Pancreas (tissue), 10 donors: ENCODE measurements at regions not wholly inside any gene's neighbourhood (a gene's known extent, or its start where the extent isn't known, plus 50 kb on each side); places are given as distances from the start of the nearest gene placed in this dataset.
A peak's percentile ranks its signal among the peaks of the same experiment; 100 is the strongest.

ENCODE experiments used
- ATAC-seq, 4 donors: fragments of 200-7000 bp; cut with Tn5 transposase; one replicate each; pipeline versions ENCODE4 v1.8.0 to v1.9.1; 2020; ENCODE audit warnings: mild to moderate bottlenecking in 4 of 4, moderate library complexity in 4 of 4
- DNase-seq, 6 donors: peaks; one replicate each; pipeline ENCODE4 v3.0.0-alpha.2; 2020
- FAIRE-seq: peaks from 2 replicates; lab custom pipeline; 2012; peaks lifted over from hg19 to GRCh38; lab: Jason Lieb, UNC
- H3K27ac ChIP-seq, 4 donors: fragments of 200-600 bp; sonication (generic); 1 replicate in 3 of 4; 2 replicates in 1 of 4; pipeline versions ENCODE4 v1.5.0 to v1.8.0; 2020
- H3K27me3 ChIP-seq, 4 donors: fragments of 200-600 bp; one replicate each; pipeline ENCODE4 v1.8.0; 2021
- H3K36me3 ChIP-seq, 3 donors: fragments of 200-600 bp; sonication (generic) in 1 of 3; one replicate each; pipeline versions ENCODE4 v1.5.0 to v1.8.0; 2020 to 2021
- H3K4me1 ChIP-seq, 3 donors: fragments of 200-600 bp; one replicate each; pipeline ENCODE4 v1.8.0; 2021
- H3K4me3 ChIP-seq, 4 donors: fragments of 200-600 bp; sonication (generic) in 2 of 4; one replicate each; pipeline versions ENCODE4 v1.5.0 to v1.8.0; 2020 to 2021
- H3K9me3 ChIP-seq, 4 donors: fragments of 200-600 bp; one replicate each; pipeline ENCODE4 v1.8.0; 2021
- WGBS, 2 donors: extraction: QIAGEN DNeasy Blood & Tissue Kit; methylation state at CpG; one replicate each; pipeline ENCODE4 v1.1.7; 2013; 5-methylcytosine and 5-hydroxymethylcytosine counted together
- intact Hi-C, 3 donors: fragments of 100-400 bp; cut with DNase I; formaldehyde crosslinking; loops; one replicate each; pipeline versions ENCODE4 v1.11.1 to v1.14.2; 2022
- TF ChIP-seq, protein P1 (sequence below), 4 donors: fragments of 200-600 bp; sonication (generic) in 3 of 4; IDR thresholded peaks; one replicate each; pipeline versions ENCODE4 v1.5.0 to v1.8.0; 2021; ENCODE audit warnings: antibody characterized with exemption in 4 of 4
- donor health status: healthy with polysubstance abuse.
- donor health status: DM: no; HTN: no; CAD: no; lungs with moderate emphysema.
- donor health status: DM: no; HTN: no; CAD: no.
- donor health status: control.
- donor health status: control.
- donor health status: Bipolar disorder and iron deficiency.
- donor health status: DM: yes; HTN: yes; CAD: no.
- donor health status: DM: no; HTN: no; CAD: no.
- donor health status: DM: no; HTN: no; CAD: no.
- donor health status: DM: yes; HTN: yes; CAD: no.

GRCh38 chr15:29400701-29401100 is 131.1 kb upstream of the NSMCE3 start:
- no peaks in the 10 kb centered on the region for H3K9me3 ChIP-seq
- no peak for FAIRE-seq

DNA sequence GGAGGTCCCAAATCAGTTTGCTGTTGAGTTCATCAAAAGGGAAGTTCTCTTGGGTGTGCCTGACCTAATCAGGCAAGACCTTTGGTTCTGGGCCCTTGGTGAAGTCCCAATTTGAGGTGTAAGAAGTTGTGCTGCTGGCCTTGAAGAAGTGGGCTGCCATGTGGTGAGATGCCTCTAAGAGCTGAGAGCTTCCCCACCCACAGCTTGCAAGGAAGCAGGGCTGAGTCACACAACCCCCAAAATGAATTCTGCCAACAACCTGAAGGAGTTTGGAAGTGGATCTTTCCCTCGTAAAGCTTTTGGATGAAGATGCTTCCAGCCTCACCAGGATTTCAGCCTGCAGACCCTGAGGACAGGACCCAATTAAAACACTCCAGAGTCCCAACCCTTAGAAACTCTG is 129.3 kb upstream of the NSMCE3 start:
- Histone ChIP-seq H3K9me3 (no peaks in the 10 kb centered on the region), H3K27ac (no peak overlapping the region), H3K4me3 (no peak overlapping the region), H3K36me3 (no peaks in the 10 kb centered on the region), H3K4me1 (no peaks in the 10 kb centered on the region), H3K27me3 (no peaks in the 10 kb centered on the region)
- intact Hi-C loops = loop anchor here in 1 of 3 donors (10.0 kb wide), 1 partner anchor 64 kb away; no protein-coding TSS in a partner anchor
- ATAC-seq (no peak), DNase-seq (no peak), FAIRE-seq (no peak)
- 86 to 90% methylated on average over 1 of the region's 1 CpG for WGBS, 2 donors
- TF ChIP-seq, protein P1, sequence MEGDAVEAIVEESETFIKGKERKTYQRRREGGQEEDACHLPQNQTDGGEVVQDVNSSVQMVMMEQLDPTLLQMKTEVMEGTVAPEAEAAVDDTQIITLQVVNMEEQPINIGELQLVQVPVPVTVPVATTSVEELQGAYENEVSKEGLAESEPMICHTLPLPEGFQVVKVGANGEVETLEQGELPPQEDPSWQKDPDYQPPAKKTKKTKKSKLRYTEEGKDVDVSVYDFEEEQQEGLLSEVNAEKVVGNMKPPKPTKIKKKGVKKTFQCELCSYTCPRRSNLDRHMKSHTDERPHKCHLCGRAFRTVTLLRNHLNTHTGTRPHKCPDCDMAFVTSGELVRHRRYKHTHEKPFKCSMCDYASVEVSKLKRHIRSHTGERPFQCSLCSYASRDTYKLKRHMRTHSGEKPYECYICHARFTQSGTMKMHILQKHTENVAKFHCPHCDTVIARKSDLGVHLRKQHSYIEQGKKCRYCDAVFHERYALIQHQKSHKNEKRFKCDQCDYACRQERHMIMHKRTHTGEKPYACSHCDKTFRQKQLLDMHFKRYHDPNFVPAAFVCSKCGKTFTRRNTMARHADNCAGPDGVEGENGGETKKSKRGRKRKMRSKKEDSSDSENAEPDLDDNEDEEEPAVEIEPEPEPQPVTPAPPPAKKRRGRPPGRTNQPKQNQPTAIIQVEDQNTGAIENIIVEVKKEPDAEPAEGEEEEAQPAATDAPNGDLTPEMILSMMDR (IDR thresholded peaks at IDR 0.05) = no peak

More at GRCh38 chr15:29400701-29401100, 131.1 kb upstream of the NSMCE3 start:
- intact Hi-C loops = no loop called here
- TF ChIP-seq, protein P1 (IDR thresholded peaks at IDR 0.05) = no peak
- no peaks in the 10 kb centered on the region for H3K27me3 ChIP-seq
- WGBS, 2 donors = 88% methylated on average over 8 of the region's 8 CpGs
- no peaks in the 10 kb centered on the region for H3K36me3 ChIP-seq
- no peaks in the 10 kb centered on the region for H3K4me1 ChIP-seq
- no peak for ATAC-seq
- no peak overlapping the region for H3K27ac ChIP-seq
- H3K4me3 ChIP-seq = no peak overlapping the region
- DNase-seq = no peak

DNA sequence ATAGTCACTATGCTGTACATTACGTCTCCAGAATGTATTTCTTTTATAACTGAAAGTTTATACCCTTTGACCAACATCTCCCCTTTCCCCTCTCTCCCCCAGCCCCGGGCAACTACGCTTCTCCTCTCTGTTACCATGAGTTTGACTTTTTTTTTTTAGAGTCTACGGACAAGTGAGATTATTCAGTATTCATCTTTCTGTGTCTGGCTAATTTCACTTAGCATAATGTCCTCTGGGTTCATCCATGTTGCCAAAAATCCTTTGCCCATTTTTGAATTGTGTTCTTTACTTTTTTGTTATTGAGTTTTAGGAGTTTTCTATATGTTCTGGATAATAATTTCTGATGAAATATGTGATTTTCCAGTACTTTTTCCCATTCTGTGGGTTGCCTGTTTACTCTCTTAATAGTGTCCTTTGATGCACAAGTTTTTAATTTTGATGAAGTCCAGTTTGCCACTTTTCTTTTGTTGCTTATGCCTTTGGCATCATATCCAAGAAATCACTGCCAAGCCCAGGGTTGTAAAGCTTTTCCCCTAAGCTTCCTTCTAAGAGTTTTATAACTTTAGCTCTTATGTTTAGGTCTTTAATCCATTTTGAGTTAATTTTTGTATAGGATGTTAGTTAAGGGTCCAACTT is 126.7 kb upstream of the NSMCE3 start:
- TF ChIP-seq, protein P1 (IDR thresholded peaks at IDR 0.05) = no peak
- no peak overlapping the region for H3K4me3 ChIP-seq
- 82 to 93% methylated on average over 4 of the region's 4 CpGs for WGBS, 2 donors
- intact Hi-C loops = loop anchor here in 1 of 3 donors (10.0 kb wide), 1 partner anchor 61 kb away; no protein-coding TSS in a partner anchor
- no peak overlapping the region for H3K27ac ChIP-seq
- peak; percentile 83 for FAIRE-seq
- H3K4me1 ChIP-seq = no peaks in the 10 kb centered on the region
- no peaks in the 10 kb centered on the region for H3K9me3 ChIP-seq
- no peaks in the 10 kb centered on the region for H3K36me3 ChIP-seq
- DNase-seq = no peak
- H3K27me3 ChIP-seq = no peaks in the 10 kb centered on the region
- ATAC-seq = no peak

DNA sequence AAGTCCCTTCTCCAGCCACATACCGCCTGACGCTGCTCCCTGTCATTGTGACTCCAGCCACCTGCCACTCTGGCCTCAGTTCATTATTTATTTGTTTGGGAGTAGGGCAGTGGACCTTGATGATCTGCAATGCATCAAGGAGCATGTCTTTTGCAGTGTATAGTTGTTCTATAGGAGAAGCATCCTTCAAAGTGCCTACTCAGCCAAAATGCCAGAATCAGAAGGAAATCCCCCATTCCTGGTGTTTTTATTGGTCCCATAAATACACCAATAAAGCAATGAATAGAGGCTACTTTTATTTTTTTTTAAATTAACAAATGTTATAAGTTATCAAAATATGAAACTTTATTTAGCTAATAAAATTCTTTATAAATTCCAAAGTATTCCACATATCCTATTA is 123.8 kb upstream of the NSMCE3 start:
- Histone ChIP-seq H3K36me3 (no peaks in the 10 kb centered on the region), H3K27me3 (no peaks in the 10 kb centered on the region), H3K4me1 (no peaks in the 10 kb centered on the region), H3K9me3 (no peaks in the 10 kb centered on the region), H3K27ac (no peak overlapping the region), H3K4me3 (no peak overlapping the region)
- ATAC-seq (no peak), FAIRE-seq (no peak), DNase-seq (no peak)
- TF ChIP-seq, protein P1 (IDR thresholded peaks at IDR 0.05) = no peak
- intact Hi-C loops = loop anchor here in 1 of 3 donors (10.0 kb wide), 1 partner anchor 59 kb away; no protein-coding TSS in a partner anchor
- 84 to 94% methylated on average over 2 of the region's 2 CpGs for WGBS, 2 donors

DNA sequence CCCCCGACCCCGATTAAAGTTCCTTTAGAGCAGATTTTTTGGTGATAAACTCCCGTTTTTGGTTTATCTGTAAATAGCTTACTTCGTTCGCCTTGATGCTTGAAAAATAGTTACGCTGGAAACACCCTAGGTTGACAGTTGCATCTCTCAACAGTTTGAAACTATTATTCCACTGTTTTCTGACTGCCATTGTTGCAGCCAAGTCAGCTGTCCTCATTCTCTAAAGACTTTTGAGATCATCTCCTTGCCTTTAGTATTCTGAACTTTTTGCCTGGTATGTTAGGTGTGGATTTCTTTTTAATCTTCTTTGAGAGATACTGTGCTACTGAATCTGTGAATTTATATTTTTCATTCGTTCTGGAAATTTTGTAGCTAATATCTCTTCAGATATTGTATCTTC is 122.7 kb upstream of the NSMCE3 start:
- no peak overlapping the region for H3K4me3 ChIP-seq
- 81 to 85% methylated on average over 7 of the region's 7 CpGs for WGBS, 2 donors
- H3K27ac ChIP-seq = no peak overlapping the region
- no peaks in the 10 kb centered on the region for H3K36me3 ChIP-seq
- TF ChIP-seq, protein P1 (IDR thresholded peaks at IDR 0.05) = no peak
- no peak for DNase-seq
- H3K27me3 ChIP-seq = no peaks in the 10 kb centered on the region
- no peaks in the 10 kb centered on the region for H3K9me3 ChIP-seq
- no peak for FAIRE-seq
- intact Hi-C loops = loop anchor here in 1 of 3 donors (10.0 kb wide), 1 partner anchor 58 kb away; no protein-coding TSS in a partner anchor
- H3K4me1 ChIP-seq = no peaks in the 10 kb centered on the region
- ATAC-seq = no peak
